D721Med (cell line): ENCODE measurements at regions not wholly inside any gene's neighbourhood (a gene's known extent, or its start where the extent isn't known, plus 50 kb on each side); places are given as distances from the start of the nearest gene placed in this dataset.

Source experiments
- DNase-seq: peaks from one replicate; pipeline ENCODE4 v3.0.0; 2011; ENCODE audit warnings: low spot score; ENCODE audit not compliant: insufficient read length
- FAIRE-seq: peaks from 2 replicates; lab custom pipeline; 2011; peaks lifted over from hg19 to GRCh38; lab: Jason Lieb, UNC
- TF ChIP-seq, protein P1 (sequence below): IDR thresholded peaks from 2 replicates; pipeline ENCODE4 v1.5.1; 2012; ENCODE audit warnings: mild to moderate bottlenecking, control low read depth; ENCODE audit not compliant: insufficient read depth; ENCODE audit errors: missing control alignments

DNA sequence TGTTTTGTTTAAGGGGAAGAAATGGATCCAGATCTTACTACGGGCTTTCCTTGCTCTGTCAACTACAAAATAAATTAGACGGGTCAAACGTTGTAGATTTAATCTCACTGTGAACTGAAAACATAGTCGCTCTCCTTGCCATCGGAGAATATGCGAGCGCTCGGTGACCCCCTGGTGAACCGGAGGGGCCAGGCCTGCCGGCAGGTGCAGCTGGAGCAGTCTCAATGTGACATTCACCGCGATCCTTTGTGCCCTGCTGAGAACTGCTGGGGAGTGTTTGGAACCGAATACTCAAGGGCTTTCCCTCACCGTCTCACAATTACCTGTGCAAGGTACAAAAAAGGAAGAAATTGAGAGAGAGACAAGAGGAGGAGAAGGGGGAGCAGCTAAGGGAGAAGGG is 174.1 kb upstream of the GPR26 start:
- TF ChIP-seq, protein P1, sequence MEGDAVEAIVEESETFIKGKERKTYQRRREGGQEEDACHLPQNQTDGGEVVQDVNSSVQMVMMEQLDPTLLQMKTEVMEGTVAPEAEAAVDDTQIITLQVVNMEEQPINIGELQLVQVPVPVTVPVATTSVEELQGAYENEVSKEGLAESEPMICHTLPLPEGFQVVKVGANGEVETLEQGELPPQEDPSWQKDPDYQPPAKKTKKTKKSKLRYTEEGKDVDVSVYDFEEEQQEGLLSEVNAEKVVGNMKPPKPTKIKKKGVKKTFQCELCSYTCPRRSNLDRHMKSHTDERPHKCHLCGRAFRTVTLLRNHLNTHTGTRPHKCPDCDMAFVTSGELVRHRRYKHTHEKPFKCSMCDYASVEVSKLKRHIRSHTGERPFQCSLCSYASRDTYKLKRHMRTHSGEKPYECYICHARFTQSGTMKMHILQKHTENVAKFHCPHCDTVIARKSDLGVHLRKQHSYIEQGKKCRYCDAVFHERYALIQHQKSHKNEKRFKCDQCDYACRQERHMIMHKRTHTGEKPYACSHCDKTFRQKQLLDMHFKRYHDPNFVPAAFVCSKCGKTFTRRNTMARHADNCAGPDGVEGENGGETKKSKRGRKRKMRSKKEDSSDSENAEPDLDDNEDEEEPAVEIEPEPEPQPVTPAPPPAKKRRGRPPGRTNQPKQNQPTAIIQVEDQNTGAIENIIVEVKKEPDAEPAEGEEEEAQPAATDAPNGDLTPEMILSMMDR = no peak
- FAIRE-seq (no peak), DNase-seq (no peak)

DNA sequence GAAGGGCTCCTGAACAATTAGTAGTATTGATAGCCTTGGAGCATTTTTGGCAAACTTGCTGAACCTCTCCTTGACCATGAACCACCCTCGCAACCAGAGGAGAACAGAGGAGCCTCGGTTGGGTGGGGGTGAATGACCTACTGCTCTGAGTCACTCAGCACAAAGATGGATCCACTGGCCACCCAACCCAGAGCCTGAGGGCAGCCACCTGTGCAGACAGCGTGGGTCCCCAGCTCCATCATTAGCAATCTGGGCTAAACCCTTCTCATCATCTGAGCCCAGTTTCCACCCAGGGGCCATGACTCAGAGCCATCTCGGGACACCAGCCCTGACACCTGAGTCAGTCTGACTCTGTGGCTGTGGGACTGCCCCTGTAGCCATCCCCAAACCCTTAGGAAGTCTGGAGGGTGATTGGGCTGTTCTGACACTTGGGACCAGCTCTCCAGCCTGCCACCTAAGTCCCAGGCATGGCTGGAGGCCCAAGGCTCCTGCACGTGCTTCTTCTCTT is 171.8 kb upstream of the GPR26 start:
- DNase-seq (no peak), FAIRE-seq (no peak)
- TF ChIP-seq, protein P1 = no peak

DNA sequence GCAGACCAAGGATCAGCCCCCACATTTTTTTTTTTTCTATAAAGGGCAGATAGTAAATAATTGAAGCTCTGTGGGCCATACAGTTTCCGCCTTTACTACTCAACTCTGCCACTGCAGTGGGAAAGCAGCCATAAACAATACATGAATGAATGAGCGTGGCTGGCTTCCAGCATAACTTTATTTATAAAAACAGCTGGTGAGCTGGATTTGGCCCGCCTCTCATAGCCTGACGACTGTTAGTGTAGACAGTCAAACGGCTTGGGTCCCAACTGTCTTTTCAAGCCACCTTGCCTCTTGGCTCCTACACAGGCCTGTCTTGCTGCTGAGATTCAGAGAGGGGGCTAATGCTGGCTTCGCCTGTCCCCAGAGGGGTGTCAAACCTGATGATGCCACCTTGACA is 169.8 kb upstream of the GPR26 start:
- TF ChIP-seq, protein P1 = no peak
- no peak for FAIRE-seq
- DNase-seq = no peak

DNA sequence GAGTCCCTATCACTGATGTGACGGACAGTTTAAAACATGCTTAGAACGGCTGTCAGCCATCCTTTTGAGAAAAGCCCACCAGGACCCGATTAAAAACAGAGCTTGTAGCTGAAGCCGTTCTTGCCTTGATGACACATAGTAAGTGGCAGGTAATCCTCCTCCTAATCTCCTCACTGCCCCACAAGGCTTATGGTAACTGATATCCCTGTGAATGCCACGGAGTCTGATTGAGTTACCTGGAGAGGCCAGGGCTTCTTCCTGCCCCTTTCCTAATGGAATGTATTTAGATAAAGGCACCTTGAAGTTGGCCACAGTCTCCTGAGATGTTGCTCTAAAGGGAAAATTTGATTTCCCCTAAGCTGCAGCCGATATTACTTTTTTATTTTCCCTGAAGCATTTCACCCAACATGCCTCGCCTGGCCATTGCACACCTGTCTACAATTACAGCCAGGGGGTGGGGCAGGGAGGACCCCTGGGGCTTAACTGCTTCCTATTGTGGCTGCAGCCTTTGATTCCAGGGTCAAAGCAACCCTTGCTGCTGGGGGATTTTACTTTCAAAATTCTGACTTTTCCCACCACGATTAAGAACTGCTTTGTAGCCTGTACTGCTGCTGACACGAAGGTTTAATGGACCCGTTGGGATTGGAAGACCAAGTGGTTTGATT is 169.0 kb upstream of the GPR26 start:
- TF ChIP-seq, protein P1 = no peak
- FAIRE-seq (no peak), DNase-seq (no peak)

DNA sequence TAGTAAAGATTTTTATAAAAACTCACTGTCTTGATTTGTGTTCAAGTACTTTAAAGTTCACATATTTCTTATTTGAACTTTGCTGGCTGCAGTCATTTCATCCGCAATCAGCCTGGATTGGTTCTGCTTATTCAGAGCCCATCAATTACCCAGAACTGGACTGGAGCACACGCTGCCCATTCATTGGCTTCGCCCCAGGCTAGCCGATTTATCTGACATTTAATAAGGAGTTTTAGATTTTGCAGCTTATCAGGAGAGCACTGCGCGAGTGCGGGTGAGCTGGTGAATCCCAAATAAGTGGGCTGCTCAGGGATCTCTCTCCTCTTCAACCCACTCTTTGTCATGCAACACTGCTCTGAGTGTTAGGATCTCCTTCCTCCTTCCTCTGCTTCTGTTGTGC is 166.0 kb upstream of the GPR26 start:
- no peak for FAIRE-seq
- TF ChIP-seq, protein P1 = no peak

DNA sequence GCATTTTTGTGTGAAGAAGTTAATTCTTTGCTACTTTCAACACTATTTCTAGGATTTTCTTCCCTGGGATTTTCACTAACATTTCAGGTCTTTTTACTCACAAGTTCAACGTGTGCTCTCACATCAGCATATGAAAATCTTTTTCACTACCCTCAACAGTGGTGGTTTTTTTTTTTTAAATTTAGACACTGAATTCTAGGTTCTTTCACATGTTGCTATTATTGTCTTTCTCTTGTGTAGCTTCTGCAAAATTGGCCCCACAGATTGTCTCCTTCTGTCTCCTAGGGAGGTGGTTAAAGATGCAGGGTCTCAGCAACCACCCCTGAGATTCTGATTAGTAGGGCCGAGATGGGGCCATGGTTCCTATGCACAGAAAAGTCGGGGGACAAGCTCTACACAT is 165.0 kb upstream of the GPR26 start:
- DNase-seq = no peak
- FAIRE-seq = no peak

More for the DNA sequence above, 166.0 kb upstream of the GPR26 start:
- no peak for DNase-seq

DNA sequence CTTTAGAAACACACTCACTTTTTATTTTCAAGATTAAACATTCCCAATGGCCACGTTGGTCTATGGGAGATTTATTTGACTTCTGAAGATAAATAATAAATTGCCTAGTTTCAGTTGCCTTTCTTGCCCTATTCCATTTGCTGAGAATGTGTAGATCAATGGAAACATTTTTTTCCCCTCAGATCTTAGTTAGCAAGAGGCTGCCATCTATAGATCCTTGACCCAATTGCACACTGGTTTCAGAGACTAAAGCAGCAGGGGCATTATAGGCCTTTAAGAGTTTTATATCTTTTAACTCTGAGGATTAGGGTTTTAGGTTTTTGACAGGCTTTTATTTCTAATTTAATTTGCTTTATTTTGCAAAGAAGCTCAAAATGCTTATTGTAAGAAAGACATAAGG is 163.2 kb upstream of the GPR26 start:
- no peak for FAIRE-seq
- no peak for DNase-seq
- TF ChIP-seq, protein P1 = no peak

More for the DNA sequence above, 165.0 kb upstream of the GPR26 start:
- TF ChIP-seq, protein P1 = no peak
